GM23338 (cell line): ENCODE measurements at regions not wholly inside any gene's neighbourhood (a gene's known extent, or its start where the extent isn't known, plus 50 kb on each side); places are given as distances from the start of the nearest gene placed in this dataset.

Source experiments
- CREB1 ChIP-seq: fragments of 250-450 bp; sonication (Bioruptor Pico); IDR thresholded peaks from 2 replicates; pipeline ENCODE4 v1.5.0; 2020; ENCODE audit warnings: low read depth, mild to moderate bottlenecking, moderate library complexity
- EZH2 ChIP-seq: fragments of 200-600 bp; sonication (generic); IDR thresholded peaks from one replicate; pipeline ENCODE4 v1.8.0; 2017; ENCODE audit warnings: antibody characterized with exemption, mild to moderate bottlenecking, low read depth; ENCODE audit not compliant: unreplicated experiment
- EZH2phosphoT487 ChIP-seq: fragments of 200-600 bp; sonication (generic); IDR thresholded peaks from one replicate; pipeline ENCODE4 v1.8.1; 2018; ENCODE audit warnings: antibody characterized with exemption; ENCODE audit not compliant: unreplicated experiment
- JUNB ChIP-seq: IDR thresholded peaks from one replicate; pipeline ENCODE4 v1.6.1; 2016; ENCODE audit warnings: antibody characterized with exemption; ENCODE audit not compliant: unreplicated experiment
- POLR2AphosphoS5 ChIP-seq: IDR thresholded peaks from 2 replicates; pipeline ENCODE4 v1.6.1; 2016; ENCODE audit warnings: antibody characterized with exemption, low read depth
- STAT1 ChIP-seq: IDR thresholded peaks from one replicate; pipeline ENCODE4 v1.6.1; 2016; ENCODE audit warnings: antibody characterized with exemption; ENCODE audit not compliant: unreplicated experiment
- ZNF114 ChIP-seq: fragments of 250-450 bp; sonication (Bioruptor Pico); IDR thresholded peaks from 2 replicates; pipeline ENCODE4 v1.5.0; 2020; ENCODE audit warnings: mild to moderate bottlenecking, moderate library complexity
- ZNF331 ChIP-seq: fragments of 250-450 bp; sonication (Bioruptor Pico); IDR thresholded peaks from 2 replicates; pipeline ENCODE4 v1.5.0; 2020; ENCODE audit warnings: low read depth, mild to moderate bottlenecking, moderate library complexity
- TF ChIP-seq, protein P1 (sequence below), 2 experiments: fragments of 200-600 bp in 1 of 2; sonication (generic) in 1 of 2; conservative IDR thresholded peaks; 2 replicates each; pipeline versions ENCODE4 v1.5.1 to v1.6.1; 2016 to 2017; ENCODE audit warnings: antibody characterized with exemption in 2 of 2, low read depth in 2 of 2, mild to moderate bottlenecking in 2 of 2, moderate library complexity in 1 of 2
- TF ChIP-seq, protein P2 (sequence below): IDR thresholded peaks from one replicate; pipeline ENCODE4 v1.6.1; 2018; ENCODE audit warnings: antibody characterized with exemption; ENCODE audit not compliant: unreplicated experiment
- TF ChIP-seq, protein P3 (sequence below): IDR thresholded peaks from 2 replicates; pipeline ENCODE4 v1.6.1; 2016; ENCODE audit warnings: antibody characterized with exemption
- TF ChIP-seq, protein P4 (sequence below): fragments of 250-450 bp; sonication (Bioruptor Pico); IDR thresholded peaks from 2 replicates; pipeline ENCODE4 v1.5.0; 2020; ENCODE audit warnings: mild to moderate bottlenecking, moderate library complexity

DNA sequence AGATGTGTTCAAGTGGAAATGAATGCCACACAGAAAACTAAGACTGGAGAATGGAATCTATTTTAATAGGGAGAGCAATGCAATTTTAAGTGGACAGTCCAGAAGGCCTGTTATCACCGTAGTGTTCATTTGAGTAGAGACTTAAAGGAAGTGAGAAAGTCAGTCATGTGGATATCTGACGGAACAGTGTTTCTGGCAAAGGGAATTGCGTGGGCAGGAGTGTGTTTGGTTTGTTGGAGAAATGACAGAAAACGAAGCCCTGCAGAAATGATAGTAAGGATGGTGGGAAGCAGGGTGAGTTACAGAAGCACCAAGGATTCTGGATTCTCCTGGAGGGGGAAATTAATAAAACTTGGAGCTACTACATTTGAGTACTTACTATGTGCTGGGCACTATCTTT, 776.6 kb downstream of the MED13L start:
- TF ChIP-seq, protein P1, sequence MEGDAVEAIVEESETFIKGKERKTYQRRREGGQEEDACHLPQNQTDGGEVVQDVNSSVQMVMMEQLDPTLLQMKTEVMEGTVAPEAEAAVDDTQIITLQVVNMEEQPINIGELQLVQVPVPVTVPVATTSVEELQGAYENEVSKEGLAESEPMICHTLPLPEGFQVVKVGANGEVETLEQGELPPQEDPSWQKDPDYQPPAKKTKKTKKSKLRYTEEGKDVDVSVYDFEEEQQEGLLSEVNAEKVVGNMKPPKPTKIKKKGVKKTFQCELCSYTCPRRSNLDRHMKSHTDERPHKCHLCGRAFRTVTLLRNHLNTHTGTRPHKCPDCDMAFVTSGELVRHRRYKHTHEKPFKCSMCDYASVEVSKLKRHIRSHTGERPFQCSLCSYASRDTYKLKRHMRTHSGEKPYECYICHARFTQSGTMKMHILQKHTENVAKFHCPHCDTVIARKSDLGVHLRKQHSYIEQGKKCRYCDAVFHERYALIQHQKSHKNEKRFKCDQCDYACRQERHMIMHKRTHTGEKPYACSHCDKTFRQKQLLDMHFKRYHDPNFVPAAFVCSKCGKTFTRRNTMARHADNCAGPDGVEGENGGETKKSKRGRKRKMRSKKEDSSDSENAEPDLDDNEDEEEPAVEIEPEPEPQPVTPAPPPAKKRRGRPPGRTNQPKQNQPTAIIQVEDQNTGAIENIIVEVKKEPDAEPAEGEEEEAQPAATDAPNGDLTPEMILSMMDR (conservative IDR thresholded peaks at IDR 0.05; ENCODE audit: low read depth in 2 of 2), result no peak
- TF ChIP-seq EZH2 (no peak), POLR2AphosphoS5 (no peak), EZH2phosphoT487 (no peak), CREB1 (CRISPR knock-in tag) (no peak), ZNF114 (CRISPR knock-in tag) (no peak), STAT1 (no peak), JUNB (no peak), ZNF331 (CRISPR knock-in tag) (no peak)
- TF ChIP-seq, protein P2, sequence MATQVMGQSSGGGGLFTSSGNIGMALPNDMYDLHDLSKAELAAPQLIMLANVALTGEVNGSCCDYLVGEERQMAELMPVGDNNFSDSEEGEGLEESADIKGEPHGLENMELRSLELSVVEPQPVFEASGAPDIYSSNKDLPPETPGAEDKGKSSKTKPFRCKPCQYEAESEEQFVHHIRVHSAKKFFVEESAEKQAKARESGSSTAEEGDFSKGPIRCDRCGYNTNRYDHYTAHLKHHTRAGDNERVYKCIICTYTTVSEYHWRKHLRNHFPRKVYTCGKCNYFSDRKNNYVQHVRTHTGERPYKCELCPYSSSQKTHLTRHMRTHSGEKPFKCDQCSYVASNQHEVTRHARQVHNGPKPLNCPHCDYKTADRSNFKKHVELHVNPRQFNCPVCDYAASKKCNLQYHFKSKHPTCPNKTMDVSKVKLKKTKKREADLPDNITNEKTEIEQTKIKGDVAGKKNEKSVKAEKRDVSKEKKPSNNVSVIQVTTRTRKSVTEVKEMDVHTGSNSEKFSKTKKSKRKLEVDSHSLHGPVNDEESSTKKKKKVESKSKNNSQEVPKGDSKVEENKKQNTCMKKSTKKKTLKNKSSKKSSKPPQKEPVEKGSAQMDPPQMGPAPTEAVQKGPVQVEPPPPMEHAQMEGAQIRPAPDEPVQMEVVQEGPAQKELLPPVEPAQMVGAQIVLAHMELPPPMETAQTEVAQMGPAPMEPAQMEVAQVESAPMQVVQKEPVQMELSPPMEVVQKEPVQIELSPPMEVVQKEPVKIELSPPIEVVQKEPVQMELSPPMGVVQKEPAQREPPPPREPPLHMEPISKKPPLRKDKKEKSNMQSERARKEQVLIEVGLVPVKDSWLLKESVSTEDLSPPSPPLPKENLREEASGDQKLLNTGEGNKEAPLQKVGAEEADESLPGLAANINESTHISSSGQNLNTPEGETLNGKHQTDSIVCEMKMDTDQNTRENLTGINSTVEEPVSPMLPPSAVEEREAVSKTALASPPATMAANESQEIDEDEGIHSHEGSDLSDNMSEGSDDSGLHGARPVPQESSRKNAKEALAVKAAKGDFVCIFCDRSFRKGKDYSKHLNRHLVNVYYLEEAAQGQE, result no peak
- TF ChIP-seq, protein P3, sequence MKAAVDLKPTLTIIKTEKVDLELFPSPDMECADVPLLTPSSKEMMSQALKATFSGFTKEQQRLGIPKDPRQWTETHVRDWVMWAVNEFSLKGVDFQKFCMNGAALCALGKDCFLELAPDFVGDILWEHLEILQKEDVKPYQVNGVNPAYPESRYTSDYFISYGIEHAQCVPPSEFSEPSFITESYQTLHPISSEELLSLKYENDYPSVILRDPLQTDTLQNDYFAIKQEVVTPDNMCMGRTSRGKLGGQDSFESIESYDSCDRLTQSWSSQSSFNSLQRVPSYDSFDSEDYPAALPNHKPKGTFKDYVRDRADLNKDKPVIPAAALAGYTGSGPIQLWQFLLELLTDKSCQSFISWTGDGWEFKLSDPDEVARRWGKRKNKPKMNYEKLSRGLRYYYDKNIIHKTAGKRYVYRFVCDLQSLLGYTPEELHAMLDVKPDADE, result no peak
- TF ChIP-seq, protein P4, sequence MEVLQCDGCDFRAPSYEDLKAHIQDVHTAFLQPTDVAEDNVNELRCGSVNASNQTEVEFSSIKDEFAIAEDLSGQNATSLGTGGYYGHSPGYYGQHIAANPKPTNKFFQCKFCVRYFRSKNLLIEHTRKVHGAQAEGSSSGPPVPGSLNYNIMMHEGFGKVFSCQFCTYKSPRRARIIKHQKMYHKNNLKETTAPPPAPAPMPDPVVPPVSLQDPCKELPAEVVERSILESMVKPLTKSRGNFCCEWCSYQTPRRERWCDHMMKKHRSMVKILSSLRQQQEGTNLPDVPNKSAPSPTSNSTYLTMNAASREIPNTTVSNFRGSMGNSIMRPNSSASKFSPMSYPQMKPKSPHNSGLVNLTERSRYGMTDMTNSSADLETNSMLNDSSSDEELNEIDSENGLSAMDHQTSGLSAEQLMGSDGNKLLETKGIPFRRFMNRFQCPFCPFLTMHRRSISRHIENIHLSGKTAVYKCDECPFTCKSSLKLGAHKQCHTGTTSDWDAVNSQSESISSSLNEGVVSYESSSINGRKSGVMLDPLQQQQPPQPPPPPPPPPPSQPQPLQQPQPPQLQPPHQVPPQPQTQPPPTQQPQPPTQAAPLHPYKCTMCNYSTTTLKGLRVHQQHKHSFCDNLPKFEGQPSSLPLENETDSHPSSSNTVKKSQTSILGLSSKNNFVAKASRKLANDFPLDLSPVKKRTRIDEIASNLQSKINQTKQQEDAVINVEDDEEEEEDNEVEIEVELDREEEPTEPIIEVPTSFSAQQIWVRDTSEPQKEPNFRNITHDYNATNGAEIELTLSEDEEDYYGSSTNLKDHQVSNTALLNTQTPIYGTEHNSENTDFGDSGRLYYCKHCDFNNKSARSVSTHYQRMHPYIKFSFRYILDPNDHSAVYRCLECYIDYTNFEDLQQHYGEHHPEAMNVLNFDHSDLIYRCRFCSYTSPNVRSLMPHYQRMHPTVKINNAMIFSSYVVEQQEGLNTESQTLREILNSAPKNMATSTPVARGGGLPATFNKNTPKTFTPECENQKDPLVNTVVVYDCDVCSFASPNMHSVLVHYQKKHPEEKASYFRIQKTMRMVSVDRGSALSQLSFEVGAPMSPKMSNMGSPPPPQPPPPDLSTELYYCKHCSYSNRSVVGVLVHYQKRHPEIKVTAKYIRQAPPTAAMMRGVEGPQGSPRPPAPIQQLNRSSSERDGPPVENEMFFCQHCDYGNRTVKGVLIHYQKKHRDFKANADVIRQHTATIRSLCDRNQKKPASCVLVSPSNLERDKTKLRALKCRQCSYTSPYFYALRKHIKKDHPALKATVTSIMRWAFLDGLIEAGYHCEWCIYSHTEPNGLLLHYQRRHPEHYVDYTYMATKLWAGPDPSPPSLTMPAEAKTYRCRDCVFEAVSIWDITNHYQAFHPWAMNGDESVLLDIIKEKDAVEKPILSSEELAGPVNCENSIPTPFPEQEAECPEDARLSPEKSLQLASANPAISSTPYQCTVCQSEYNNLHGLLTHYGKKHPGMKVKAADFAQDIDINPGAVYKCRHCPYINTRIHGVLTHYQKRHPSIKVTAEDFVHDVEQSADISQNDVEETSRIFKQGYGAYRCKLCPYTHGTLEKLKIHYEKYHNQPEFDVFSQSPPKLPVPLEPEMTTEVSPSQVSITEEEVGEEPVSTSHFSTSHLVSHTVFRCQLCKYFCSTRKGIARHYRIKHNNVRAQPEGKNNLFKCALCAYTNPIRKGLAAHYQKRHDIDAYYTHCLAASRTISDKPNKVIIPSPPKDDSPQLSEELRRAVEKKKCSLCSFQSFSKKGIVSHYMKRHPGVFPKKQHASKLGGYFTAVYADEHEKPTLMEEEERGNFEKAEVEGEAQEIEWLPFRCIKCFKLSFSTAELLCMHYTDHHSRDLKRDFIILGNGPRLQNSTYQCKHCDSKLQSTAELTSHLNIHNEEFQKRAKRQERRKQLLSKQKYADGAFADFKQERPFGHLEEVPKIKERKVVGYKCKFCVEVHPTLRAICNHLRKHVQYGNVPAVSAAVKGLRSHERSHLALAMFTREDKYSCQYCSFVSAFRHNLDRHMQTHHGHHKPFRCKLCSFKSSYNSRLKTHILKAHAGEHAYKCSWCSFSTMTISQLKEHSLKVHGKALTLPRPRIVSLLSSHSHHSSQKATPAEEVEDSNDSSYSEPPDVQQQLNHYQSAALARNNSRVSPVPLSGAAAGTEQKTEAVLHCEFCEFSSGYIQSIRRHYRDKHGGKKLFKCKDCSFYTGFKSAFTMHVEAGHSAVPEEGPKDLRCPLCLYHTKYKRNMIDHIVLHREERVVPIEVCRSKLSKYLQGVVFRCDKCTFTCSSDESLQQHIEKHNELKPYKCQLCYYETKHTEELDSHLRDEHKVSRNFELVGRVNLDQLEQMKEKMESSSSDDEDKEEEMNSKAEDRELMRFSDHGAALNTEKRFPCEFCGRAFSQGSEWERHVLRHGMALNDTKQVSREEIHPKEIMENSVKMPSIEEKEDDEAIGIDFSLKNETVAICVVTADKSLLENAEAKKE (CRISPR knock-in tag), result no peak
